Stimulated activated CD4-positive, alpha-beta T cell treated with anti-CD3 and anti-CD28 coated beads, Interleukin-2, amount 100 ng/mL, for 24 hours (primary cell): ENCODE measurements at regions not wholly inside any gene's neighbourhood (a gene's known extent, or its start where the extent isn't known, plus 50 kb on each side); places are given as distances from the start of the nearest gene placed in this dataset.
"Not testable (repeated sequence)": the region's sequence is repeated elsewhere in the genome, so short reads cannot be mapped to it uniquely, and the experiment has no call there.

Experiments used
- DNase-seq, 2 donors: peaks; one replicate each; pipeline ENCODE4 v3.0.0-alpha.2; 2020

GRCh38 chr6:151671195-151671594 is 136.3 kb upstream of the ESR1 start:
- no peak for DNase-seq

GRCh38 chr6:151674578-151674977 is 132.9 kb upstream of the ESR1 start:
- DNase-seq: no peak

GRCh38 chr6:151675746-151676459 is 131.6 kb upstream of the ESR1 start:
- DNase-seq: peak; percentile 56 to 59

GRCh38 chr6:151676460-151676945 is 131.0 kb upstream of the ESR1 start:
- no peak for DNase-seq

- DNase-seq: no peak
These were observed 130.1 kb upstream of the ESR1 start for GRCh38 chr6:151677404-151677803.

GRCh38 chr6:151679081-151679480 is 128.4 kb upstream of the ESR1 start:
- DNase-seq: peak; percentile 31 to 35

GRCh38 chr6:151679941-151680340 is 127.5 kb upstream of the ESR1 start:
- no peak for DNase-seq

- no peak for DNase-seq
These were observed 126.5 kb upstream of the ESR1 start for GRCh38 chr6:151680846-151681432.

- DNase-seq: no peak
These were observed 125.9 kb upstream of the ESR1 start for GRCh38 chr6:151681433-151682059.

- no peak for DNase-seq
These were observed 125.2 kb upstream of the ESR1 start for GRCh38 chr6:151682251-151682650.

- DNase-seq: no peak
These were observed 124.6 kb upstream of the ESR1 start for GRCh38 chr6:151682922-151683321.

GRCh38 chr6:151683381-151683780 is 124.1 kb upstream of the ESR1 start:
- no peak for DNase-seq

GRCh38 chr6:151689499-151690201 is 117.8 kb upstream of the ESR1 start:
- DNase-seq: no peak

GRCh38 chr6:151690303-151690702 is 117.2 kb upstream of the ESR1 start:
- DNase-seq: no peak

- peak in 1 of 2 donors; percentile 37 for DNase-seq
These were observed 116.5 kb upstream of the ESR1 start for GRCh38 chr6:151690768-151691562.

GRCh38 chr6:151692216-151692615 is 115.3 kb upstream of the ESR1 start:
- DNase-seq: no peak

GRCh38 chr6:151693366-151693765 is 114.1 kb upstream of the ESR1 start:
- no peak for DNase-seq

GRCh38 chr6:151695156-151695555 is 112.3 kb upstream of the ESR1 start:
- DNase-seq: no peak

- DNase-seq: not testable (repeated sequence)
These were observed 111.2 kb upstream of the ESR1 start for GRCh38 chr6:151696302-151696701.

- no peak for DNase-seq
These were observed 108.4 kb upstream of the ESR1 start for GRCh38 chr6:151698931-151699700.

GRCh38 chr6:151699719-151700118 is 107.8 kb upstream of the ESR1 start:
- DNase-seq: no peak
